ENCODE measurements at regions not wholly inside any gene's neighbourhood (a gene's known extent, or its start where the extent isn't known, plus 50 kb on each side); places are given as distances from the start of the nearest gene placed in this dataset.

DNA sequence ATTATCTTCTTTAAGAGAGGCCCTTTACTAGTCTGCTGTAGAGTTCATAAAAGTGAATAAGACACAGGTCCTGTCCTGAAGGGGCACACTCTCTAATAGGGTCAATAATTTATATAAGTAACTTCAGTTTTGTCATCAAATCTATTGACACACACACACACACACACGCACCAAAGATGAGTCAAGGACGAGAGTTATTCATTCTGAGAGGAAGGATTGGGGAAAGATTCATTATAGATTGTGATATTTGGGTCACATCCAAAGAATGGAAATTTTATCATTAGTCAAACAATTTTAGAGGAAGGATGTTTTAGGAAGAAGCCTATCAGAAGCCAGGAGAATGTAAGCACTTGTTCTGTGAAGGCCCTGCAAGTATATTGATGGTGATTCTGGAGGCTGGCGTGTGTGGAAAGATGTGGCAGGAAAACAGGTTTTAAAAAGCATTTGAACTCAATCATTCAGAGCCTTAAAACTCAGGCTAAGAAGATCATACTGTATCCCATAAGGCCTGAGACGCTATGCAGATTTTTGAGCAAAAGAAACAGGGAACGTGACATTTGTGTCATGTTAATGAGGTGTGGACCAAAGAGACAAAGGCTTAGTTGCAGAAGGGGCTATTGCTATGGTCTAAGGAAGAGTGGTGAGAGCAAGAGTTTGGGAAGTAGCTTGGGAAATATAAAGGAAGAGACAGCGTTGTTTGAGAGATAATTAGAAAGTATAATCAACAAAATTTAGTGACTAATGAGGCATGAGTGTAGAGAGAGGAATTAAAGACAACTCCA lies 161.4 kb upstream of the PREP start:
- DNase-seq (ENCODE audit: low spot score): no peak
- no peak overlapping the region for H3K4me3 ChIP-seq (ENCODE audit: low read depth, low read length, poor library complexity, severe bottlenecking)
- BruUV-seq (replicated peaks): no TSS peak
- no peaks in the 10 kb centered on the region for H4K20me1 ChIP-seq (ENCODE audit: insufficient read depth, low read length)
- ChIA-PET CTCF (ENCODE audit: unreplicated experiment) (no interaction called here), POLR2A (no interaction called here)
- no peaks in the 10 kb centered on the region for H3K9me3 ChIP-seq (ENCODE audit: low read length)
- intact Hi-C loops (cut with micrococcal nuclease; ENCODE audit: unreplicated experiment): no loop called here
- H3K36me3 ChIP-seq (ENCODE audit: insufficient read depth, low read length): no peaks in the 10 kb centered on the region
- H2AFZ ChIP-seq (ENCODE audit: low read length): no peak overlapping the region
- TF ChIP-seq EZH2phosphoT487 (IDR thresholded peaks at IDR 0.05; ENCODE audit: borderline replicate concordance, low read depth, low read length): no peak
- TF ChIP-seq, protein P1, sequence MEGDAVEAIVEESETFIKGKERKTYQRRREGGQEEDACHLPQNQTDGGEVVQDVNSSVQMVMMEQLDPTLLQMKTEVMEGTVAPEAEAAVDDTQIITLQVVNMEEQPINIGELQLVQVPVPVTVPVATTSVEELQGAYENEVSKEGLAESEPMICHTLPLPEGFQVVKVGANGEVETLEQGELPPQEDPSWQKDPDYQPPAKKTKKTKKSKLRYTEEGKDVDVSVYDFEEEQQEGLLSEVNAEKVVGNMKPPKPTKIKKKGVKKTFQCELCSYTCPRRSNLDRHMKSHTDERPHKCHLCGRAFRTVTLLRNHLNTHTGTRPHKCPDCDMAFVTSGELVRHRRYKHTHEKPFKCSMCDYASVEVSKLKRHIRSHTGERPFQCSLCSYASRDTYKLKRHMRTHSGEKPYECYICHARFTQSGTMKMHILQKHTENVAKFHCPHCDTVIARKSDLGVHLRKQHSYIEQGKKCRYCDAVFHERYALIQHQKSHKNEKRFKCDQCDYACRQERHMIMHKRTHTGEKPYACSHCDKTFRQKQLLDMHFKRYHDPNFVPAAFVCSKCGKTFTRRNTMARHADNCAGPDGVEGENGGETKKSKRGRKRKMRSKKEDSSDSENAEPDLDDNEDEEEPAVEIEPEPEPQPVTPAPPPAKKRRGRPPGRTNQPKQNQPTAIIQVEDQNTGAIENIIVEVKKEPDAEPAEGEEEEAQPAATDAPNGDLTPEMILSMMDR (conservative IDR thresholded peaks at IDR 0.05; ENCODE audit: low read length): no peak
- no peaks in the 10 kb centered on the region for H3K4me1 ChIP-seq (ENCODE audit: insufficient read depth, low read length, poor library complexity, severe bottlenecking)
- H3K27ac ChIP-seq (ENCODE audit: low read depth, low read length, poor library complexity, severe bottlenecking): no peak overlapping the region
- no peaks in the 10 kb centered on the region for H3K79me2 ChIP-seq (ENCODE audit: insufficient read depth, low read depth, low read length)
- H3K4me2 ChIP-seq (ENCODE audit: low read length): no peak overlapping the region
- no peaks in the 10 kb centered on the region for H3K9me2 ChIP-seq (ENCODE audit: insufficient read depth, low read length)

DNA sequence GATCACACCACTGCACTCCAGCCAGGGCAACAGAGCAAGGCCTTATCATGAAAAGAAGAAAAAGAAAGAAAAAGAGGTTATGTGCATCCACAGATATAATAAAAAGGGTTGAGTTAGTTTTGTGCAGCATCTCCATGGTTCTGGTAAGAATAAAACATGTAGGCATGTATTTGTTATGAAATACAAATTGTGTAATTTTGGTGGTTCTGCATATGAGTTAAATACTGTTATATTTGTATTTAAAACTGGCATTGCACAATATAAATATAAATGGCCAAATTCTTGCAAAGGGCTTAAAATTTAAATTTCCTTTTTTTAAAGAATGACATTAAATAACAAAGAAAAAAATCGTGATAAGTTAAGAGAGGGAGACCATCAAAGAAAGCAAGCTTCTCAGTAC lies 159.1 kb upstream of the PREP start:
- H3K36me3 ChIP-seq (ENCODE audit: insufficient read depth, low read length): no peaks in the 10 kb centered on the region
- no peak overlapping the region for H3K4me2 ChIP-seq (ENCODE audit: low read length)
- ChIA-PET POLR2A (no interaction called here), CTCF (ENCODE audit: unreplicated experiment) (no interaction called here)
- H4K20me1 ChIP-seq (ENCODE audit: insufficient read depth, low read length): no peaks in the 10 kb centered on the region
- H2AFZ ChIP-seq (ENCODE audit: low read length): no peak overlapping the region
- H3K9me2 ChIP-seq (ENCODE audit: insufficient read depth, low read length): no peaks in the 10 kb centered on the region
- TF ChIP-seq EZH2phosphoT487 (IDR thresholded peaks at IDR 0.05; ENCODE audit: borderline replicate concordance, low read depth, low read length): no peak
- TF ChIP-seq, protein P1 (conservative IDR thresholded peaks at IDR 0.05; ENCODE audit: low read length): no peak
- BruUV-seq (replicated peaks): no TSS peak
- H3K4me3 ChIP-seq (ENCODE audit: low read depth, low read length, poor library complexity, severe bottlenecking): no peak overlapping the region
- intact Hi-C loops (cut with micrococcal nuclease; ENCODE audit: unreplicated experiment): no loop called here
- H3K27ac ChIP-seq (ENCODE audit: low read depth, low read length, poor library complexity, severe bottlenecking): no peak overlapping the region
- H3K79me2 ChIP-seq (ENCODE audit: insufficient read depth, low read depth, low read length): no peaks in the 10 kb centered on the region
- no peak for DNase-seq (ENCODE audit: low spot score)
- no peaks in the 10 kb centered on the region for H3K4me1 ChIP-seq (ENCODE audit: insufficient read depth, low read length, poor library complexity, severe bottlenecking)
- no peaks in the 10 kb centered on the region for H3K9me3 ChIP-seq (ENCODE audit: low read length)

DNA sequence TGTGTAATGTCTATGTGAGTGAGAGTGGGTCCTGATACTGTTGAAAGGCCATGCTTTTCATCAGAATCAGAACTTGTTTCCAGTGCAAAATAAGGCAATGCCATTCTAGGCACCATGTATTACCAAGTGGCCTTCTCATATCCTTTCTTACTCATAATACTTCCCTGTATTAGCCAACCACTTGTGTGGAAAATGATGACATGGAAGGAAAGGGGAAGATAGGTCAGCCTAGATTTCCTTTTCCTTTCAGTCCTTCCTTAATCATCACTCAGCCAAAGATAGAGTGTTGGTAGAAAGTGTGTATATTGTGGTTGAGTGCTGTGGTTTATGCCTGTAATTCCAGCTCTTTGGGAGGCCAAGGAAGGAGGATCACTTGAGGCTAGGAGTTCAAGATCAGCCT lies 158.6 kb upstream of the PREP start:
- Histone ChIP-seq H3K27ac (ENCODE audit: low read depth, low read length, poor library complexity, severe bottlenecking) (no peak overlapping the region), H3K79me2 (ENCODE audit: insufficient read depth, low read depth, low read length) (no peaks in the 10 kb centered on the region), H3K36me3 (ENCODE audit: insufficient read depth, low read length) (no peaks in the 10 kb centered on the region), H3K9me2 (ENCODE audit: insufficient read depth, low read length) (no peaks in the 10 kb centered on the region), H3K4me2 (ENCODE audit: low read length) (no peak overlapping the region), H4K20me1 (ENCODE audit: insufficient read depth, low read length) (no peaks in the 10 kb centered on the region), H3K4me1 (ENCODE audit: insufficient read depth, low read length, poor library complexity, severe bottlenecking) (no peaks in the 10 kb centered on the region), H3K9me3 (ENCODE audit: low read length) (no peaks in the 10 kb centered on the region), H3K4me3 (ENCODE audit: low read depth, low read length, poor library complexity, severe bottlenecking) (no peak overlapping the region), H2AFZ (ENCODE audit: low read length) (no peak overlapping the region)
- POLR2A ChIA-PET: interaction anchor here (1.9 kb wide), 1 partner anchor 9 kb away, joined by 4 read pairs; no protein-coding TSS in a partner anchor
- TF ChIP-seq EZH2phosphoT487 (IDR thresholded peaks at IDR 0.05; ENCODE audit: borderline replicate concordance, low read depth, low read length): no peak
- intact Hi-C loops (cut with micrococcal nuclease; ENCODE audit: unreplicated experiment): no loop called here
- CTCF ChIA-PET (ENCODE audit: unreplicated experiment): no interaction called here
- no TSS peak for BruUV-seq (replicated peaks)
- DNase-seq (ENCODE audit: low spot score): no peak

All from OCI-LY7 (cell line).